DMS153 treated with DMSO at 0.1 percent for 48 hours (cell line): ENCODE measurements at regions not wholly inside any gene's neighbourhood (a gene's known extent, or its start where the extent isn't known, plus 50 kb on each side); places are given as distances from the start of the nearest gene placed in this dataset.
"Not testable (repeated sequence)": the region's sequence is repeated elsewhere in the genome, so short reads cannot be mapped to it uniquely, and the experiment has no call there.

Experiments
- DNase-seq: peaks from one replicate; lab custom pipeline; 2025; ENCODE audit not compliant: unreplicated experiment; lab: John Stamatoyannopoulos, UW

GRCh38 chr2:43004126-43004865 lies 211.9 kb upstream of the HAAO start:
- not testable (repeated sequence) for DNase-seq

GRCh38 chr2:43003702-43004101 lies 211.3 kb upstream of the HAAO start:
- DNase-seq, result no peak

GRCh38 chr2:43001787-43002468 lies 209.5 kb upstream of the HAAO start:
- no peak for DNase-seq

- no peak for DNase-seq
Observed at GRCh38 chr2:43001055-43001378, 208.6 kb upstream of the HAAO start.

GRCh38 chr2:43000242-43001054 lies 208.1 kb upstream of the HAAO start:
- DNase-seq, result no peak

- no peak for DNase-seq
Observed at GRCh38 chr2:42999856-43000241, 207.5 kb upstream of the HAAO start.

GRCh38 chr2:42999391-42999841 lies 207.0 kb upstream of the HAAO start:
- DNase-seq, result no peak

GRCh38 chr2:42998721-42999120 lies 206.3 kb upstream of the HAAO start:
- DNase-seq, result no peak

GRCh38 chr2:42996528-42996927 lies 204.1 kb upstream of the HAAO start:
- no peak for DNase-seq

GRCh38 chr2:42995752-42996422 lies 203.5 kb upstream of the HAAO start:
- DNase-seq, result no peak

GRCh38 chr2:42989283-42990081 lies 197.1 kb upstream of the HAAO start:
- not testable (repeated sequence) for DNase-seq

- DNase-seq, result not testable (repeated sequence)
Observed at GRCh38 chr2:42988055-42988454, 195.7 kb upstream of the HAAO start.

GRCh38 chr2:42987112-42987922 lies 194.9 kb upstream of the HAAO start:
- no peak for DNase-seq

- no peak for DNase-seq
Observed at GRCh38 chr2:42984617-42985016, 192.2 kb upstream of the HAAO start.

GRCh38 chr2:42984081-42984480 lies 191.7 kb upstream of the HAAO start:
- no peak for DNase-seq

- DNase-seq, result no peak
Observed at GRCh38 chr2:42980764-42981416, 188.5 kb upstream of the HAAO start.

- DNase-seq, result no peak
Observed at GRCh38 chr2:42979870-42980763, 187.7 kb upstream of the HAAO start.

GRCh38 chr2:42979416-42979869 lies 187.1 kb upstream of the HAAO start:
- no peak for DNase-seq
